Activated CD8-positive, alpha-beta T cell treated with anti-CD3 and anti-CD28 coated beads for 36 hours (primary cell): ENCODE measurements at regions not wholly inside any gene's neighbourhood (a gene's known extent, or its start where the extent isn't known, plus 50 kb on each side); places are given as distances from the start of the nearest gene placed in this dataset.

Experiments
- ATAC-seq: fragments of 200-7000 bp; cut with Tn5 transposase; one replicate; pipeline ENCODE4 v1.10.0; 2021; ENCODE audit warnings: mild to moderate bottlenecking, moderate library complexity
- CTCF ChIA-PET: fragments of 350-600 bp; sonication (Branson Sonifier 250); formaldehyde crosslinking; loops from one replicate; lab custom pipeline; 2021; ENCODE audit warnings: antibody characterized with exemption; lab: Charles Lee
- POLR2A ChIA-PET: fragments of 350-600 bp; sonication (Branson Sonifier 250); formaldehyde crosslinking; loops from one replicate; lab custom pipeline; 2021; ENCODE audit warnings: antibody characterized with exemption; lab: Charles Lee
- DNase-seq: peaks from one replicate; pipeline ENCODE4 v3.0.0-alpha.2; 2020
- H3K27ac Mint-ChIP-seq: one replicate; pipeline ENCODE4 v1.8.0; 2021; ENCODE audit warnings: mild to moderate bottlenecking, mixed read lengths
- H3K27me3 Mint-ChIP-seq: one replicate; pipeline ENCODE4 v1.8.0; 2021; ENCODE audit warnings: mixed read lengths
- H3K36me3 Mint-ChIP-seq: one replicate; pipeline ENCODE4 v1.8.0; 2021; ENCODE audit warnings: low read depth, mixed read lengths
- H3K4me1 Mint-ChIP-seq: one replicate; pipeline ENCODE4 v1.8.0; 2021; ENCODE audit warnings: low read depth, mixed read lengths
- H3K4me3 Mint-ChIP-seq: one replicate; pipeline ENCODE4 v1.8.0; 2021; ENCODE audit warnings: mild to moderate bottlenecking, moderate library complexity, mixed read lengths
- H3K9me3 Mint-ChIP-seq: one replicate; pipeline ENCODE4 v1.8.0; 2021; ENCODE audit warnings: mixed read lengths
- CTCF ChIP-seq: fragments of 200-600 bp; IDR thresholded peaks from one replicate; pipeline ENCODE4 v1.8.0; 2022; ENCODE audit warnings: antibody characterized with exemption, mild to moderate bottlenecking
- intact Hi-C: fragments of 100-400 bp; cut with micrococcal nuclease; formaldehyde crosslinking; loops from one replicate; pipeline ENCODE4 v1.10.0; 2022

- no peak for TF ChIP-seq CTCF
- ChIA-PET CTCF (no interaction called here), POLR2A (no interaction called here)
- H3K27ac Mint-ChIP-seq: no peak overlapping the region
- no peaks in the 10 kb centered on the region for H3K36me3 Mint-ChIP-seq
- no peaks in the 10 kb centered on the region for H3K27me3 Mint-ChIP-seq
- ATAC-seq (no peak), DNase-seq (no peak)
- intact Hi-C loops: no loop called here
- peaks cover 4% of the 10 kb centered on the region for H3K4me1 Mint-ChIP-seq
- H3K9me3 Mint-ChIP-seq: peaks cover 6% of the 10 kb centered on the region
- H3K4me3 Mint-ChIP-seq: no peak overlapping the region
These were observed 969.0 kb downstream of the TTLL7 start for GRCh38 chr1:83029916-83030315.

GRCh38 chr1:83029050-83029449, 969.9 kb downstream of the TTLL7 start:
- ATAC-seq: no peak
- no peaks in the 10 kb centered on the region for H3K27me3 Mint-ChIP-seq
- no peak overlapping the region for H3K4me3 Mint-ChIP-seq
- no peak overlapping the region for H3K27ac Mint-ChIP-seq
- ChIA-PET POLR2A (no interaction called here), CTCF (no interaction called here)
- H3K9me3 Mint-ChIP-seq: peaks cover 6% of the 10 kb centered on the region
- intact Hi-C loops: no loop called here
- no peak for DNase-seq
- H3K36me3 Mint-ChIP-seq: no peaks in the 10 kb centered on the region
- H3K4me1 Mint-ChIP-seq: peaks cover 4% of the 10 kb centered on the region
- no peak for TF ChIP-seq CTCF

DNA sequence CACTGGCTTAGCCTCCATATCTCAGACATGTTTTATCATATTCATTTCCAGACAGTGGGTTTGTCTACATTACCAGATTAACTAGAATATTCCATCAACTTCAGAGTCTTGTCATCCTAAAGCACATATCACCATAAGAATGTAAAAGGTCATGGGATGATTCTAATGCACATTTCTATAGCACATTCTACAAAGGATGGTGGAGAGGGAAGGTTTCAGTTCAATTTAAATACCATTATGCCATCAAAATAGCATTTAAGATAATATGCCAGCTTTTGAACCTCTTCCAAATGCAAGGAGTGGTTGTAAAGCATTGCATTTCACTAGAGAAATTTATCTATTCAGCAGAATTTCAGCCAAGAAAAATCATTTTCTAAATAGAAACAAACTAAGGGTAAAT, 970.5 kb downstream of the TTLL7 start:
- CTCF ChIA-PET: no interaction called here
- H3K4me1 Mint-ChIP-seq: peaks cover 4% of the 10 kb centered on the region
- no peak overlapping the region for H3K4me3 Mint-ChIP-seq
- POLR2A ChIA-PET: no interaction called here
- no peaks in the 10 kb centered on the region for H3K36me3 Mint-ChIP-seq
- intact Hi-C loops: no loop called here
- H3K27me3 Mint-ChIP-seq: no peaks in the 10 kb centered on the region
- no peak for TF ChIP-seq CTCF
- H3K27ac Mint-ChIP-seq: no peak overlapping the region
- ATAC-seq: no peak
- no peak for DNase-seq
- peaks cover 6% of the 10 kb centered on the region for H3K9me3 Mint-ChIP-seq

DNA sequence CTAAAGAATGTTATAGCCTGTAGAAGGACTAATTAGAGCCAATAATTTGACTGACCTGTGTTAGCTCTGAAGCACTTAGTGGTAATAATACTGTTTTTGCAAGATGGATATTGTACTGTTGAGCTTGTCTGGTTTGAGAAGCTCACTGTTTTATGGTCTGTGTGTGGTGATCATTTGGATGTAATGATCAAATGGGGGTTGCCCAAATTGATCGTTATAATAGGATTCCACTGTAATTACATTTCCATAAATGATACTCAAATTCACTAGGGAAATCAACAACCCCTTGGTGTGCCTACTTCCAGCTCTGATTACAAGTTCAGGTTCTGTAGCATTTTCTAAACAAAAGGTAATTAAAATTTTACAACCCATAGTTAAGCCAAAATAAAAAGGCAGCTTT, 971.4 kb downstream of the TTLL7 start:
- Mint-ChIP-seq H3K36me3 (no peaks in the 10 kb centered on the region), H3K9me3 (peaks cover 6% of the 10 kb centered on the region), H3K4me1 (peaks cover 4% of the 10 kb centered on the region), H3K4me3 (no peak overlapping the region), H3K27ac (no peak overlapping the region), H3K27me3 (no peaks in the 10 kb centered on the region)
- DNase-seq (no peak), ATAC-seq (no peak)
- TF ChIP-seq CTCF: no peak
- intact Hi-C loops: no loop called here
- CTCF ChIA-PET: no interaction called here
- POLR2A ChIA-PET: no interaction called here

GRCh38 chr1:83026745-83027144, 972.2 kb downstream of the TTLL7 start:
- peak; percentile 27 for ATAC-seq
- CTCF ChIA-PET: no interaction called here

More at GRCh38 chr1:83026745-83027144, 972.2 kb downstream of the TTLL7 start:
- no peak overlapping the region for H3K27ac Mint-ChIP-seq
- H3K27me3 Mint-ChIP-seq: no peaks in the 10 kb centered on the region
- H3K4me1 Mint-ChIP-seq: peaks cover 4% of the 10 kb centered on the region
- no peak for TF ChIP-seq CTCF
- H3K36me3 Mint-ChIP-seq: no peaks in the 10 kb centered on the region
- POLR2A ChIA-PET: no interaction called here
- no peak for DNase-seq
- peaks cover 6% of the 10 kb centered on the region for H3K9me3 Mint-ChIP-seq
- intact Hi-C loops: no loop called here
- H3K4me3 Mint-ChIP-seq: no peak overlapping the region
